Astrocyte (in vitro differentiated cells and primary cell): ENCODE measurements at regions not wholly inside any gene's neighbourhood (a gene's known extent, or its start where the extent isn't known, plus 50 kb on each side); places are given as distances from the start of the nearest gene placed in this dataset.

Experiments used
- DNase-seq: peaks from one replicate; pipeline ENCODE4 v3.0.0-alpha.2; 2010; ENCODE audit warnings: low read depth
- FAIRE-seq: peaks from 2 replicates; lab custom pipeline; 2011; peaks lifted over from hg19 to GRCh38; lab: Jason Lieb, UNC
- H2AFZ ChIP-seq: 2 replicates; pipeline ENCODE4 v1.6.0; 2012; ENCODE audit warnings: low read depth, low read length, inconsistent platforms
- H3K27ac ChIP-seq: 2 replicates; pipeline ENCODE4 v1.5.1; 2011; ENCODE audit warnings: low read depth, low read length, inconsistent platforms
- H3K27me3 ChIP-seq: 2 replicates; pipeline ENCODE4 v1.6.0; 2011; ENCODE audit warnings: low read length, inconsistent platforms; ENCODE audit not compliant: insufficient read depth
- H3K36me3 ChIP-seq: 2 replicates; pipeline ENCODE4 v1.5.1; 2011; ENCODE audit warnings: low read length, inconsistent platforms; ENCODE audit not compliant: insufficient read depth
- H3K4me1 ChIP-seq: 2 replicates; pipeline ENCODE4 v1.5.1; 2011; ENCODE audit warnings: low read length, inconsistent platforms; ENCODE audit not compliant: insufficient read depth
- H3K4me2 ChIP-seq: 2 replicates; pipeline ENCODE4 v1.6.0; 2012; ENCODE audit warnings: low read length, inconsistent platforms
- H3K4me3 ChIP-seq: 2 replicates; pipeline ENCODE4 v1.5.1; 2011; ENCODE audit warnings: low read depth, mild to moderate bottlenecking, low read length, inconsistent platforms; ENCODE audit not compliant: insufficient read depth
- H3K79me2 ChIP-seq: 2 replicates; pipeline ENCODE4 v1.6.0; 2012; ENCODE audit warnings: mild to moderate bottlenecking, low read length, inconsistent platforms; ENCODE audit not compliant: insufficient read depth
- H3K9ac ChIP-seq: 2 replicates; pipeline ENCODE4 v1.6.0; 2012; ENCODE audit warnings: mild to moderate bottlenecking, low read length, inconsistent platforms
- H3K9me3 ChIP-seq: 2 replicates; pipeline ENCODE4 v1.5.1; 2012; ENCODE audit warnings: low read depth, mild to moderate bottlenecking, low read length, inconsistent platforms; ENCODE audit not compliant: insufficient read depth
- H4K20me1 ChIP-seq: 2 replicates; pipeline ENCODE4 v1.6.0; 2012; ENCODE audit warnings: low read length, inconsistent platforms; ENCODE audit not compliant: insufficient read depth
- H3K27ac Mint-ChIP-seq: one replicate; pipeline ENCODE4 v1.8.0; 2021; ENCODE audit warnings: mild to moderate bottlenecking, mixed read lengths; ENCODE audit not compliant: unreplicated experiment
- H3K27me3 Mint-ChIP-seq: one replicate; pipeline ENCODE4 v1.8.0; 2021; ENCODE audit warnings: low read depth, mixed read lengths; ENCODE audit not compliant: unreplicated experiment
- H3K36me3 Mint-ChIP-seq: one replicate; pipeline ENCODE4 v1.8.0; 2021; ENCODE audit warnings: low read depth, mixed read lengths; ENCODE audit not compliant: unreplicated experiment
- H3K4me1 Mint-ChIP-seq: one replicate; pipeline ENCODE4 v1.8.0; 2021; ENCODE audit warnings: low read depth, mixed read lengths; ENCODE audit not compliant: unreplicated experiment
- H3K4me3 Mint-ChIP-seq: one replicate; pipeline ENCODE4 v1.8.0; 2021; ENCODE audit warnings: mild to moderate bottlenecking, moderate library complexity, mixed read lengths; ENCODE audit not compliant: unreplicated experiment
- H3K9me3 Mint-ChIP-seq: one replicate; pipeline ENCODE4 v1.8.0; 2021; ENCODE audit warnings: mild to moderate bottlenecking, mixed read lengths; ENCODE audit not compliant: unreplicated experiment
- CTCF ChIP-seq: IDR thresholded peaks from 2 replicates; pipeline ENCODE4 v1.5.1; 2011; ENCODE audit warnings: low read depth, mild to moderate bottlenecking, inconsistent platforms, low read length, moderate library complexity; ENCODE audit not compliant: insufficient read depth
- EZH2 ChIP-seq: IDR thresholded peaks from 2 replicates; pipeline ENCODE4 v1.6.1; 2012; ENCODE audit warnings: mild to moderate bottlenecking, low read length, inconsistent platforms; ENCODE audit not compliant: insufficient read depth
- microRNA-seq: library from miRNA; unstranded; fragments of <30 nt; microRNA quantifications from one replicate; pipeline ENCODE4 v1.2.0, GENCODE V29; 2020

GRCh38 chr19:20252613-20253012 is 85.6 kb downstream of the ZNF486 start:
- H2AFZ ChIP-seq: no peak overlapping the region
- H3K9me3 ChIP-seq: no peaks in the 10 kb centered on the region
- H3K4me1 ChIP-seq: no peaks in the 10 kb centered on the region
- no peak for TF ChIP-seq CTCF
- no peak for TF ChIP-seq EZH2
- Mint-ChIP-seq H3K27me3 (no peaks in the 10 kb centered on the region), H3K36me3 (no peaks in the 10 kb centered on the region), H3K9me3 (no peaks in the 10 kb centered on the region), H3K27ac (no peak overlapping the region), H3K4me3 (no peak overlapping the region), H3K4me1 (no peaks in the 10 kb centered on the region)
- no peaks in the 10 kb centered on the region for H3K79me2 ChIP-seq
- H3K4me3 ChIP-seq: no peak overlapping the region
- H4K20me1 ChIP-seq: no peaks in the 10 kb centered on the region
- H3K27me3 ChIP-seq: no peaks in the 10 kb centered on the region
- no peak overlapping the region for H3K27ac ChIP-seq
- H3K4me2 ChIP-seq: no peak overlapping the region
- FAIRE-seq: no peak
- no peak overlapping the region for H3K9ac ChIP-seq
- DNase-seq: no peak
- H3K36me3 ChIP-seq: no peaks in the 10 kb centered on the region

GRCh38 chr19:20250627-20251026 is 83.6 kb downstream of the ZNF486 start:
- Mint-ChIP-seq H3K9me3 (no peaks in the 10 kb centered on the region), H3K4me1 (no peaks in the 10 kb centered on the region), H3K27ac (no peak overlapping the region), H3K4me3 (no peak overlapping the region), H3K36me3 (no peaks in the 10 kb centered on the region), H3K27me3 (no peaks in the 10 kb centered on the region)
- H3K27ac ChIP-seq: no peak overlapping the region
- H3K9ac ChIP-seq: no peak overlapping the region
- no peaks in the 10 kb centered on the region for H3K36me3 ChIP-seq
- H2AFZ ChIP-seq: no peak overlapping the region
- H3K4me3 ChIP-seq: no peak overlapping the region
- H3K27me3 ChIP-seq: no peaks in the 10 kb centered on the region
- no peaks in the 10 kb centered on the region for H3K4me1 ChIP-seq
- H3K9me3 ChIP-seq: peaks cover 5% of the 10 kb centered on the region
- DNase-seq (no peak), FAIRE-seq (no peak)
- H3K4me2 ChIP-seq: no peak overlapping the region
- H3K79me2 ChIP-seq: no peaks in the 10 kb centered on the region
- H4K20me1 ChIP-seq: no peaks in the 10 kb centered on the region
- TF ChIP-seq CTCF: no peak
- no peak for TF ChIP-seq EZH2

GRCh38 chr19:20250121-20250520 is 83.1 kb downstream of the ZNF486 start:
- Histone ChIP-seq H3K79me2 (no peaks in the 10 kb centered on the region), H3K4me3 (no peak overlapping the region), H3K27ac (no peak overlapping the region), H3K36me3 (no peaks in the 10 kb centered on the region), H3K27me3 (no peaks in the 10 kb centered on the region), H3K9me3 (peaks cover 5% of the 10 kb centered on the region), H3K4me1 (no peaks in the 10 kb centered on the region), H3K4me2 (no peak overlapping the region), H3K9ac (no peak overlapping the region), H4K20me1 (no peaks in the 10 kb centered on the region), H2AFZ (no peak overlapping the region)
- no peak overlapping the region for H3K4me3 Mint-ChIP-seq
- no peaks in the 10 kb centered on the region for H3K27me3 Mint-ChIP-seq
- no peak for DNase-seq
- TF ChIP-seq EZH2 (no peak), CTCF (no peak)
- FAIRE-seq: no peak
- H3K27ac Mint-ChIP-seq: no peak overlapping the region
- H3K36me3 Mint-ChIP-seq: no peaks in the 10 kb centered on the region
- H3K4me1 Mint-ChIP-seq: no peaks in the 10 kb centered on the region
- H3K9me3 Mint-ChIP-seq: no peaks in the 10 kb centered on the region

Small RNA genes lying in the stretch of these regions (microRNA-seq; reads per million reads assigned to microRNA genes)
- 53.1 reads per million, percentile 59 among the genes with 10 or more reads in this experiment for gene MIR1270
